Sigmoid colon (tissue), 4 donors: ENCODE measurements at regions not wholly inside any gene's neighbourhood (a gene's known extent, or its start where the extent isn't known, plus 50 kb on each side); places are given as distances from the start of the nearest gene placed in this dataset.

Experiments used
- CTCF ChIP-seq, 4 experiments: fragments of 450-650 bp in 3 of 4; fragments of 200-600 bp in 1 of 4; IDR thresholded peaks; one replicate each; pipeline ENCODE4 v1.5.1; 2016 to 2019; ENCODE audit warnings: antibody characterized with exemption in 4 of 4, mild to moderate bottlenecking in 3 of 4, moderate library complexity in 2 of 4
- EP300 ChIP-seq, 4 donors: sonication (generic); formaldehyde crosslinking; IDR thresholded peaks; one replicate each; pipeline ENCODE4 v1.6.1; 2017; ENCODE audit warnings: antibody characterized with exemption in 4 of 4
- POLR2A ChIP-seq, 2 donors: fragments of 450-650 bp; IDR thresholded peaks; one replicate each; pipeline ENCODE4 v1.6.1; 2016; ENCODE audit warnings: antibody characterized with exemption in 2 of 2, mild to moderate bottlenecking in 2 of 2, moderate library complexity in 2 of 2
- POLR2AphosphoS5 ChIP-seq, 4 donors: sonication (generic); formaldehyde crosslinking; IDR thresholded peaks; one replicate each; pipeline ENCODE4 v1.6.1; 2017; ENCODE audit warnings: antibody characterized with exemption in 4 of 4

GRCh38 chr4:111045992-111046391 lies 423.1 kb upstream of the PITX2 start:
- TF ChIP-seq CTCF (IDR thresholded peaks at IDR 0.05) (no peak), POLR2AphosphoS5 (IDR thresholded peaks at IDR 0.05) (no peak), POLR2A (IDR thresholded peaks at IDR 0.05) (no peak), EP300 (IDR thresholded peaks at IDR 0.05) (no peak)
